DOHH2 (cell line): ENCODE measurements at regions not wholly inside any gene's neighbourhood (a gene's known extent, or its start where the extent isn't known, plus 50 kb on each side); places are given as distances from the start of the nearest gene placed in this dataset.

Source experiments
- CTCF ChIP-seq: fragments of 200-600 bp; sonication (generic); IDR thresholded peaks from one replicate; pipeline ENCODE4 v1.5.1; 2014; ENCODE audit warnings: antibody characterized with exemption, mild to moderate bottlenecking, low read depth, low read length; ENCODE audit not compliant: poor library complexity, severe bottlenecking
- EZH2phosphoT487 ChIP-seq: fragments of 200-600 bp; sonication (generic); IDR thresholded peaks from 2 replicates; pipeline ENCODE4 v1.6.1; 2017; ENCODE audit warnings: borderline replicate concordance, mild to moderate bottlenecking, antibody characterized with exemption, low read length, moderate library complexity, mixed read lengths

- TF ChIP-seq CTCF (peak; percentile 86), EZH2phosphoT487 (no peak)
These were observed 185.3 kb upstream of the ATP5MC3 start for GRCh38 chr2:175366815-175367214.
